Hematopoietic multipotent progenitor cell (in vitro differentiated cells): ENCODE measurements at regions not wholly inside any gene's neighbourhood (a gene's known extent, or its start where the extent isn't known, plus 50 kb on each side); places are given as distances from the start of the nearest gene placed in this dataset.
"Not testable (repeated sequence)": the region's sequence is repeated elsewhere in the genome, so short reads cannot be mapped to it uniquely, and the experiment has no call there.

Experiments
- DNase-seq, 3 donors: peaks; one replicate each; pipeline ENCODE4 v3.0.0-alpha.2; 2011 to 2015; ENCODE audit warnings: low read depth in 2 of 3, low spot score in 2 of 3

DNA sequence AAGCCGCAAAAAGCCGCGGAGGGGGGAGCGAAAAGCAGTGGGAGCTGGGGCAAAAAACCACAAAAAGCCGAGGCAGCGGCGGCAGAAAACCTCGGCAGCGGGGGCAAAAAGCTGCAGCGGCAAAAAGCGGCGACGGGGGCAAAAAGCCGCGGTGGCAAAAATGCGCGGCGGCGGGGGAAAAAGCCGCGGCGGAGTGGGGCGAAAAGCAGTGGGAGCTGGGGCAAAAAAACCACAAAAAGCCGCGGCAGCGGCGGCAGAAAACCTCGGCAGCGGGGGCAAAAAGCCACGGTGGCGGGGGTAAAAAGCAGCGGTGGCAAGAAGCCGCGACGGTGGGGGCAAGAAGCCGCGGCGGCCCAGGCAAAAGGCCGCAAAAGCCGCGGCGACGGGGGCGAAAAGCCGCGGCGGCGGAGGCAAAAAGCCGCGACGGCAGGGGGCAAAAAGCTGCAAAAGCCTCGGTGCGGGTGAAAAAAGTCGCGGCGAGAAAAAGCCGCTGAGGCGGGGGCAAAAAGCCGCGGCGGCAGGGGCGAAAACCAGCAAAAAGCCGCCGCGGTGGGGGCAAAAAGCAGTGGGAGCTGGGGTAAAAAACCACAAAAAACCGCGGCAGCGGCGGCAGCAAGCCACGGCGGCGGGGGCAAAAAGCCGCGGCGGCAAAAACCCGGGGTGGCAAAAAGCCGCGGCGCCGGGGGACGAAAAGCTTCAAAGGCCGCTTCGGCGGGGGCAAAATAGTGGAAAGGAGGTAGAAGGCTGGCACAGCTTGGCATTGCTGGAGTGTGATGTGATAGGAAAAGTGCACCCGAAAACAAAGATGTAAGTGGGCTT is 135.9 kb downstream of the ZNF92 start:
- peak in 1 of 3 donors; percentile 28 for DNase-seq

DNA sequence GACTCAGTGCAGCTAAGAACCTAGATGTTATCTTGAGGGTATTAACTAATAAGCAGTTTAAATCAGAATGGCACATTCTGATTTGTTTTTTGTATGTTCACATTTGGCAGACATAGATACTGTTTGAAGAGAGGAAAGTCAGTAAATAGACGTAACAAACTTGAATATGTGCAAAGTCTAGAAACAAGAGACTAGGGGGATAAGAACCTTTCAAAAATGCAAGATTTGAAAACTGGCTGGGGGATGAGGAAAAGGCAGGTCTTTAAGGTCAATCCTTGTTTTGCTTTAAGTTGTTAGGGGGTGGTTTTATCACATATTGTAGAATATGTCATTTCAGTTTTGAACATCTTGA is 136.5 kb downstream of the ZNF92 start:
- not testable (repeated sequence) for DNase-seq

GRCh38 chr7:65519751-65520150 is 146.1 kb downstream of the ZNF92 start:
- not testable (repeated sequence) for DNase-seq

- DNase-seq, result not testable (repeated sequence)
Measured at GRCh38 chr7:65545465-65546161, 172.0 kb downstream of the ZNF92 start.

GRCh38 chr7:65549589-65550443 is 176.2 kb downstream of the ZNF92 start:
- DNase-seq, result not testable (repeated sequence)

GRCh38 chr7:65550444-65550809 is 176.8 kb downstream of the ZNF92 start:
- DNase-seq, result not testable (repeated sequence)

DNA sequence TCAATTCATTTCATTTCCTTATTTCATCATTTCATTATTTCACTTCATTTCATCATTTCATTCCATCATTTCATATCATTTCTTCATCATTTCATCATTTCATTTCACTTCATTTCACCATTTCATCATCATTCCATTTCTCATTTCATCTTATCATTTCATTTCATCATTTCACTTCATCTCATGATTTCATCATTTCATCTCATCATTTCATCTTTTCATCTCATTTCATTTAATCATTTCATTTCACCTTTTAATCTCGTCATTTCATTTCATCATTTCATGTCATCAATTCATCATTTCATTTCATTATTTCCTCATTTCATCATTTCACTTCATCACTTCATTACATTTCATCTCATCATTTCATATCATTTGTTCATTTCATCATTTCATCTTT is 177.4 kb downstream of the ZNF92 start:
- not testable (repeated sequence) for DNase-seq

GRCh38 chr7:65554553-65555476 is 181.2 kb downstream of the ZNF92 start:
- not testable (repeated sequence) for DNase-seq

DNA sequence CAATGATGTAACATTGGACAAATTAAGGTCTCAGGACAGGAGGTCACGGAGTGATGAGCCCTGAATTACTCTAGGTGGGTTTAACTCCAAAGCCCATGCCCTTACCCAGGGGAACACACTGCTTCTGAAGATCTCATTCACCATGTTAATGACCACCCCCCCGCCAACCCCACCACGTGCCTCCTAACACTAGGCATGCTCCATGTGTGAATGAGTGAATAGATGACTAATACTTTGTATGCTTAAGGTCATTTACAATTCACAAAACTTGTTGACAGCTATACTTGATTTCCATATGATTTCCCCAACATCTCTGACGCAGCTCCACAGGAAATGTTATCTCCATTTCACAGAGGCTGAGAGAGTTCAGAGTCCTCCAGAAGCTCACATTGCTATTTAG is 184.9 kb downstream of the ZNF92 start:
- peak in 1 of 3 donors; percentile 2 for DNase-seq

DNA sequence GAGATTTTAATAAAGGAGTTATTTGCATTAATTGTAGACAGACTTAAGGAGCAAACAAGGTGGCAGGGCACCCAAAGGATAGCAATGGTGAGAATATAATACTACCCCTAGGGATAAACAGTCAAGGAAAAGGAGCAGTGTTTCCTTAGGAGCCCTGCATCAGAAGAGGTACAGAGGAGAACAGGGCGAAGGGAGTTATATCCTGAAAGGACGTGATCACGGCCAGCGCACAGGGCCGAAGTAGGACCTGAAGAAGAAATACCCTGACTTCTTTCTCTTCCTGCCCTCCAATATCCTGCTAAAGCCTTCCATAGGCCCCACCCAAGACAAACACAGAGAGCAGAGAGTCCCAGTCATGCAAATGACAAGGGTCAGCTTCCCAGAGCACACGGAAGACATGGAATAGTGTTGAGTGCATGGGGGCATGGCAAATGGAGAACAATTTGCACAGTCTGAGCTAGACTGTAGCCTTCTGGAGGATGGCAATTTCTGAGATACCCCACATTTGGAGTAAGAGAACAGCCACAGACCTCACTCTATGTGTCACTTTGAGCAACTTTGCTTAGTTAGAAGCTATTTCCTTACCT is 188.2 kb downstream of the ZNF92 start:
- DNase-seq, result not testable (repeated sequence)

GRCh38 chr7:65562522-65562921 is 188.9 kb downstream of the ZNF92 start:
- not testable (repeated sequence) for DNase-seq

DNA sequence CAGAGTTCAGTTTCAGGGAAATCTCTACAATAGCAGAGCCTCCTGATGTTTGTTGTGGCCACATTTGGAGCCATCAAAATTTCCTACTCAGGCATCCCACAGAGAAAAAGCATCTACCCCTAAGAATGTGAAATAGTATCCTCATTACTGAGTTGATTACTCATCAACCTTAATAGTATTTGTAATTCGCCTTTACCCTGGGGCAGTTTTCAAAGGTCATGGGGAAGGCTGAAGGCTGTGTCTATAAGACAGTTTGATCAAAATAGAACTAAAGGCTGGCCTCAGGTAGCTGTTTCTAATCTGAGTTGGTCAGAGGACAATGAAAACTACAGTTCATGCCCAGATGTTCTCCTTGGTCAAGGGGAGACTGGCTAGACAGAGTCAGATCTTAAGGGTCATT is 189.7 kb downstream of the ZNF92 start:
- not testable (repeated sequence) for DNase-seq

- not testable (repeated sequence) for DNase-seq
Measured at GRCh38 chr7:65568226-65568625, 194.6 kb downstream of the ZNF92 start.

- DNase-seq, result not testable (repeated sequence)
Measured at GRCh38 chr7:65570990-65571389, 197.3 kb downstream of the ZNF92 start.

GRCh38 chr7:65572581-65572980 is 198.9 kb downstream of the ZNF92 start:
- peak in 2 of 3 donors; percentile 3 to 5 for DNase-seq

DNA sequence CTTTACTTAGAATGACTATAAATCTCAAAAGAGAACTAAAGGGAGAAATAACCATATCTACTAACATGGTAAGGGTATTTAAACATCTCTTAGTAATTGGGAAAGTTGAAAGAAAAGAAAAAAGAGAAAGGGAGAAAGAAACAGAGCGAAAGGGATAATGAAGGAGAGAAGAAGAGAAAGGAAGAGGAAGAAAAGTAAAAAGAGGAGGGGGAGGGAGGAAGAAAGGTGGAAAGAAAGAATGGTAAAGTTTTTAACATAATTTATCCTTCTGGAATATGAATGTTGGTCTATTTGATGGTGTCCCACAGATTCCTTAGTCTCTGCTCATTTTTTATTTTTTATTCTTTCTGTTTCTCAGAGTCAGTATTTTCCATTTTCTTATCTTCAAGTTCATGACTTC is 202.7 kb downstream of the ZNF92 start:
- DNase-seq, result not testable (repeated sequence)

DNA sequence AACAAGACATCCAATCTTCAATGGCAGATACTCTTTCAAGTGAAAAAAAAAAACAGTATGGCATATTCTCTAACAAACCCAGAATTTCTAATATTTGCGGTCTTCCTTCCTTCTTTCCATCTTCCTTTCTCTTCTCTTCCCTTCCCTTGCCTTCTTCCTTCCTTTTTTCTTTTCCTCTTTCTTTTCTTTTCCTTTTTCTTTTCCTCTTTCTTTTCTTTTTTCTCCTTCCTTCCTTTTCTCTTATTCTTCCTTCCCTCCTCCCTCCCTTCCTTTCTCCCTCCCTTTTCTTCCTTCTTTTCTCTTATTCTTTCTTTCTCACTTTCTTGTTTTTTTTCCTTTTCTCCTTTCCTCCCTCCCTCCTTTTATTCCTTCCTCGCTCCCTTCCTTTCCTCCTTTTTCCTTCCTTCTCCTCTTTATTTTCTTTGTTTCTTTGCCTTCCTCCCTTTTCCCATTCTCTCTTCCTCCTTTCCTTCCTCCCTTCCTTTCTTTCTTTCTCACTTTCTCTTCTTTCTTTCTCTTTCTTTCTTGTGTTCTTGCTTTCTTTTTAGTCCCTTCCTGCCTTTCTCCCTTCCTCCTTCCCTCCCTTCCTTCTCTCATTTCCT is 209.0 kb downstream of the ZNF92 start:
- DNase-seq, result not testable (repeated sequence)

DNA sequence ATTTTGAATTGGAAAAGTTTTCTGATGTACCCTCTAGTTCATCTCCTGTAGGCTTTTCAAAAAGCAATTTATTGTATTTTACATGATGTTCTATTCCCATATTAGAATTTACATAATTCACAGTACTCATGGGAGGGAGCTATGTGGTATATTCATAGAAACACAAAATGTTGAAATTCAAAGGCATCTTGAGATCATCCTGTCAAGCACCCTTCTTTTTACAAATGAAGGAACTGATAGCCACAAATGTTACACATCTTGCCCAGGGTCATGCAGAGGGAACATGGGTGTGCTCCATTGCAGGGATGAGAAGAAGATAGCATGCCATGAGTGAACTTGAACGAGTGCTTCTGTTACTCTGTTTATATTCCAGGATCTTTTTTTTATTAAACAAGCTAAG is 228.8 kb downstream of the ZNF92 start:
- not testable (repeated sequence) for DNase-seq

GRCh38 chr7:65609131-65609530 is 235.5 kb downstream of the ZNF92 start:
- DNase-seq, result no peak
